Transverse colon (tissue), 4 donors: ENCODE measurements at regions not wholly inside any gene's neighbourhood (a gene's known extent, or its start where the extent isn't known, plus 50 kb on each side); places are given as distances from the start of the nearest gene placed in this dataset.

ENCODE experiments used
- DNase-seq: peaks from one replicate; pipeline ENCODE4 v3.0.0-alpha.2; 2019
- H3K27ac ChIP-seq, 4 donors: fragments of 200-600 bp; sonication (generic); 2 replicates each; pipeline ENCODE4 v1.5.1; 2016 to 2018; ENCODE audit warnings: inconsistent platforms in 4 of 4
- H3K27me3 ChIP-seq: fragments of 200-600 bp; sonication (generic); 2 replicates; pipeline ENCODE4 v1.5.1; 2017; ENCODE audit warnings: inconsistent platforms
- H3K36me3 ChIP-seq, 4 donors: fragments of 200-600 bp; sonication (generic); 2 replicates each; pipeline ENCODE4 v1.5.1; 2017 to 2019; ENCODE audit warnings: inconsistent platforms in 4 of 4
- H3K4me1 ChIP-seq, 4 donors: fragments of 200-600 bp; sonication (generic); 2 replicates each; pipeline ENCODE4 v1.5.1; 2017 to 2020; ENCODE audit warnings: inconsistent platforms in 4 of 4
- H3K4me3 ChIP-seq, 4 donors: fragments of 200-600 bp; sonication (generic); 1 replicate in 1 of 4; 2 replicates in 3 of 4; pipeline versions ENCODE4 v1.5.1 to v1.6.1; 2017 to 2019; ENCODE audit warnings: inconsistent platforms in 4 of 4
- H3K9me3 ChIP-seq, 2 donors: fragments of 200-600 bp; sonication (generic); 2 replicates each; pipeline ENCODE4 v1.5.1; 2017 to 2019; ENCODE audit warnings: inconsistent platforms in 2 of 2
- EP300 ChIP-seq: sonication (generic); formaldehyde crosslinking; IDR thresholded peaks from one replicate; pipeline ENCODE4 v1.6.1; 2017; ENCODE audit warnings: antibody characterized with exemption, low read depth
- POLR2A ChIP-seq: fragments of 450-650 bp; IDR thresholded peaks from one replicate; pipeline ENCODE4 v1.6.1; 2016; ENCODE audit warnings: antibody characterized with exemption, mild to moderate bottlenecking, moderate library complexity
- POLR2AphosphoS5 ChIP-seq, 3 donors: sonication (generic); formaldehyde crosslinking; IDR thresholded peaks; one replicate each; pipeline ENCODE4 v1.6.1; 2016; ENCODE audit warnings: antibody characterized with exemption in 3 of 3
- WGBS, 2 donors: methylation state at CpG; one replicate each; pipeline ENCODE4 v1.1.5; 2018; ENCODE audit warnings: low coverage in 1 of 2; 5-methylcytosine and 5-hydroxymethylcytosine counted together
- in situ Hi-C, 4 donors: fragments of 200-750 bp; cut with MboI; loops; one replicate each; pipeline versions ENCODE4 v1.15.0 to v1.15.1; 2017; ENCODE audit warnings: low sequenced_read_pairs in 3 of 4, low pct_ligation_motif_present in 1 of 4, low pct_unique_long_range_greater_than_20kb in 1 of 4
- intact Hi-C: fragments of 100-400 bp; cut with DNase I; formaldehyde crosslinking; loops from one replicate; pipeline ENCODE4 v1.15.1; 2023; ENCODE audit warnings: low total_unique reads
- TF ChIP-seq, protein P1 (sequence below), 5 experiments: fragments of 200-600 bp in 3 of 5; fragments of 450-650 bp in 2 of 5; sonication (generic) in 3 of 5; IDR thresholded peaks; 1 replicate in 2 of 5; 2 replicates in 3 of 5; pipeline ENCODE4 v1.5.1; 2016 to 2017; ENCODE audit warnings: antibody characterized with exemption in 5 of 5, inconsistent platforms in 3 of 5, mild to moderate bottlenecking in 2 of 5, moderate library complexity in 1 of 5

DNA sequence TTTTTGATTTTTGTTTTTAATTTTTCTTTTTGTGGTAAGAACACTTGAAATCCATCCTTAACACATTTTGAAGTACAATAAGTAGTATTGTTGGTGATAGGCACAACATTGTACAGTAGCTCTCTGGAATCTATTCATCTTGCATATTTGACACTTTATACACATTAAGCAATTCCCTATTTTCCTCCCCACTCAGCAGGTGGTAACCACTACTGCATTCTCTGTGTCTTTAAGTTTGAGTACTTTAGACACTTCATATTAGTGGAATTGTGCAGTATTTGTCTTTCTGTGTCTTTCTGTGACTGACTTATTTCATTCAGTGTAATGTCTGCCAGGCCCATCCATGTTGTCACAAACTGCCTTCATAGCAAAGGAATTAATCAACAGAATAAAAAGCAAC, 471.7 kb upstream of the CDH20 start:
- intact Hi-C loops: no loop called here
- Histone ChIP-seq H3K4me3 (no peak overlapping the region), H3K27me3 (no peaks in the 10 kb centered on the region), H3K36me3 (no peaks in the 10 kb centered on the region), H3K9me3 (no peaks in the 10 kb centered on the region), H3K4me1 (no peaks in the 10 kb centered on the region), H3K27ac (no peak overlapping the region)
- TF ChIP-seq POLR2AphosphoS5 (IDR thresholded peaks at IDR 0.05) (no peak), EP300 (no peak), POLR2A (no peak)
- TF ChIP-seq, protein P1, sequence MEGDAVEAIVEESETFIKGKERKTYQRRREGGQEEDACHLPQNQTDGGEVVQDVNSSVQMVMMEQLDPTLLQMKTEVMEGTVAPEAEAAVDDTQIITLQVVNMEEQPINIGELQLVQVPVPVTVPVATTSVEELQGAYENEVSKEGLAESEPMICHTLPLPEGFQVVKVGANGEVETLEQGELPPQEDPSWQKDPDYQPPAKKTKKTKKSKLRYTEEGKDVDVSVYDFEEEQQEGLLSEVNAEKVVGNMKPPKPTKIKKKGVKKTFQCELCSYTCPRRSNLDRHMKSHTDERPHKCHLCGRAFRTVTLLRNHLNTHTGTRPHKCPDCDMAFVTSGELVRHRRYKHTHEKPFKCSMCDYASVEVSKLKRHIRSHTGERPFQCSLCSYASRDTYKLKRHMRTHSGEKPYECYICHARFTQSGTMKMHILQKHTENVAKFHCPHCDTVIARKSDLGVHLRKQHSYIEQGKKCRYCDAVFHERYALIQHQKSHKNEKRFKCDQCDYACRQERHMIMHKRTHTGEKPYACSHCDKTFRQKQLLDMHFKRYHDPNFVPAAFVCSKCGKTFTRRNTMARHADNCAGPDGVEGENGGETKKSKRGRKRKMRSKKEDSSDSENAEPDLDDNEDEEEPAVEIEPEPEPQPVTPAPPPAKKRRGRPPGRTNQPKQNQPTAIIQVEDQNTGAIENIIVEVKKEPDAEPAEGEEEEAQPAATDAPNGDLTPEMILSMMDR (IDR thresholded peaks at IDR 0.05): no peak
- no peak for DNase-seq
- in situ Hi-C loops: no loop called here

DNA sequence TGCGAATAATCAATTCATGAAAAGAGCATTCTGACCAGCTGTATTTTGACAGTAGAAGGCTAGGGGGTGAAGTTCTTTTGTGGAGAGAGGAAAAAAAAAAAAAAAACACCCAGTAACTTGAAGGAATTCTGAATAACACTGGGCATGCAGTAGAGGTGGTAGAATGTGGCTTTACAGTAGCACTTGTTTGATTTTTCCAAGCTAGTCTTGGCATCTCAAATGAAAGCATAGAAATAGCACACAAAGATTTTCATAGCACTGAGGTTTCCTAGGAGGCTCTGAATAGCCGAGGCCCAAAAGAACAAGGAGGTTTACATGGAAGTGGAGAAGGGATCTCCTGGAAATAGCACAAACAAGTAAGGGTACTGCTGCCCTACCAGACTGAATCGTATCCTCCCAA, 470.2 kb upstream of the CDH20 start:
- TF ChIP-seq EP300 (no peak), POLR2A (no peak), POLR2AphosphoS5 (IDR thresholded peaks at IDR 0.05) (no peak)
- TF ChIP-seq, protein P1 (IDR thresholded peaks at IDR 0.05): no peak
- no peaks in the 10 kb centered on the region for H3K4me1 ChIP-seq
- WGBS, 2 donors: 81 to 84% methylated on average over 2 to 3 of the region's 3 CpGs
- no peak overlapping the region for H3K27ac ChIP-seq
- no peak overlapping the region for H3K4me3 ChIP-seq
- no peaks in the 10 kb centered on the region for H3K27me3 ChIP-seq
- no peaks in the 10 kb centered on the region for H3K36me3 ChIP-seq
- no peak for DNase-seq
- in situ Hi-C loops (no loop called here), intact Hi-C loops (no loop called here)
- no peaks in the 10 kb centered on the region for H3K9me3 ChIP-seq

DNA sequence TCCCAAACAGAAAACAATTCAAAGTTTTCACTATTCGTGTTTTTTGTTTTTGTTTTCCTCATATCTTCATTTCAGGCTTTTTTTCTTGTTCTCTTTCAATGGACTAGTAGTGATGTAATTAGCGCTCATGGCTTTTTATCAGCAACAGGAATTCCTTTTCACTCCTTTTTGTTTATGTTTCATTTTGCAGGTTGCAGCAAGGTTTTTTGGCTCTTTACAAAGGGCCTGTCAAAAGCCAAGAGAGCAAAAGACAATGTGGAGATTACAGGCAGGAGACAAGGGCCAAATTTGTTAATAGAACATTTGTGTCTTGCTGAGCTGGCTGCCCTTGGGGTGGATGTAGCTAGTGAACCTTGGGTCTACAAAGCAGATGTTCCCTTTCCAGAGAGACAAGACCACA, 467.4 kb upstream of the CDH20 start:
- Histone ChIP-seq H3K4me3 (no peak overlapping the region), H3K36me3 (no peaks in the 10 kb centered on the region), H3K4me1 (no peaks in the 10 kb centered on the region), H3K9me3 (no peaks in the 10 kb centered on the region), H3K27me3 (no peaks in the 10 kb centered on the region), H3K27ac (no peak overlapping the region)
- in situ Hi-C loops: no loop called here
- TF ChIP-seq EP300 (no peak), POLR2A (no peak), POLR2AphosphoS5 (IDR thresholded peaks at IDR 0.05) (no peak)
- TF ChIP-seq, protein P1 (IDR thresholded peaks at IDR 0.05): no peak
- 76 to 82% methylated on average over 2 of the region's 2 CpGs for WGBS, 2 donors
- intact Hi-C loops: no loop called here
- no peak for DNase-seq

DNA sequence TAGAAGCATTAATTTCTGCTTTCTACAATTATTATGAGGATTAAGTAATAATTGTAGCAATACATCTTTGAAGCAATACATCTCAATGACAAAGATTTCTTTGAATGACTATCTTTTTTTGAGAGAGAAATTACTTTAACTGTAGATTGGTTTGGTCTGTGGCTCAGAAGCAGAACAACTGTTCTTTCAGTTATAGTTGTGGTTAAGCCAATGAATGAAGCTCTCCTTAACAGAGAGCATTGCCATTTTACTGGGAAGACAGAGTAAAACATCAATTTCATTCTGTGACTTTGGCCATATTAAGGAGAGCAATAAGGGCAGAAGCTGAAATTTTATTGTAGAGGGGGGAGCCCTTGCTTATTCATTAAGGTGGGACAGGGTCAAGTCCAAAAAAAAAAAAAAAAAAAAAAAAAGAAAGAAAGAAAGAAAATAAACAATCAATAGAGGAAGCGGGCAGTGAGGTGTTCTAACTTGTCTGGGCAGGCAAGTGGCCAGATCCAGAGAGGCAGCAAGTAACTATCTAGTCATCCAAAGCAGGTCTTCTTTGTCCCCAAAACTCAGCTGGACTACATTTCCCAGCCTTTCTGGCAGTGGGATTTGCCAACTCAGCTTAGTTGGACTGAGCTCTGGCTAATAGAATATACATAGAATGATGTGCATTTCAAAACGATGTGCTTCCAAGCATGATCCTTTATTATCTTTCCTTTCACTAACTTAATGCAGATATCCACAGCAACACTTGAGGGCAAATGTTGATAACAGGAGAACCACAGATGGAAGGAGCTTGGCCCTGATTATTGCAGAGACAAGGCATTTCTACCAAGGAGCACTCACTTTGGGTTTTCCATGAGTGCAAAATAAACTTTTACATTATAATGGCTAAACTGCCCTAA, 462.7 kb upstream of the CDH20 start:
- intact Hi-C loops (no loop called here), in situ Hi-C loops (no loop called here)
- Histone ChIP-seq H3K27ac (no peak overlapping the region), H3K9me3 (no peaks in the 10 kb centered on the region), H3K4me1 (no peaks in the 10 kb centered on the region), H3K27me3 (no peaks in the 10 kb centered on the region), H3K4me3 (no peak overlapping the region), H3K36me3 (no peaks in the 10 kb centered on the region)
- TF ChIP-seq POLR2AphosphoS5 (IDR thresholded peaks at IDR 0.05) (no peak), EP300 (no peak), POLR2A (no peak)
- TF ChIP-seq, protein P1 (IDR thresholded peaks at IDR 0.05): no peak
- DNase-seq: no peak
- WGBS, 2 donors: 40 to 68% methylated on average over 2 of the region's 2 CpGs
